HEK293T (cell line): ENCODE measurements at regions not wholly inside any gene's neighbourhood (a gene's known extent, or its start where the extent isn't known, plus 50 kb on each side); places are given as distances from the start of the nearest gene placed in this dataset.

Experiments
- CTCF ChIA-PET: fragments of 350-600 bp; formaldehyde crosslinking; extraction: SDS; loops from one replicate; lab custom pipeline; 2021; ENCODE audit warnings: antibody characterized with exemption, inconsistent platforms; lab: Yijun Ruan, JAX
- POLR2A ChIA-PET: fragments of 350-600 bp; formaldehyde crosslinking; extraction: SDS; loops from one replicate; lab custom pipeline; 2020; ENCODE audit warnings: antibody characterized with exemption, inconsistent platforms; lab: Yijun Ruan, JAX
- DNase-seq: peaks from one replicate; pipeline ENCODE4 v3.0.0; 2012; ENCODE audit warnings: mixed read lengths; ENCODE audit errors: extremely low spot score
- ARNT ChIP-seq: fragments of 450-650 bp; IDR thresholded peaks from 2 replicates; pipeline ENCODE4 v1.6.1; 2017; ENCODE audit warnings: mild to moderate bottlenecking
- BHLHE40 ChIP-seq: fragments of 450-650 bp; IDR thresholded peaks from 2 replicates; pipeline ENCODE4 v1.6.1; 2016; ENCODE audit warnings: mild to moderate bottlenecking, moderate library complexity, borderline replicate concordance
- CTBP1 ChIP-seq: fragments of 450-650 bp; IDR thresholded peaks from 2 replicates; pipeline ENCODE4 v1.6.1; 2016; ENCODE audit warnings: borderline replicate concordance
- ELF4 ChIP-seq: fragments of 450-650 bp; IDR thresholded peaks from 2 replicates; pipeline ENCODE4 v1.6.1; 2017; ENCODE audit warnings: antibody characterized with exemption
- FOXA1 ChIP-seq: fragments of 450-650 bp; IDR thresholded peaks from 2 replicates; pipeline ENCODE4 v1.6.1; 2016; ENCODE audit warnings: mild to moderate bottlenecking
- FOXK2 ChIP-seq: fragments of 450-650 bp; IDR thresholded peaks from 2 replicates; pipeline ENCODE4 v1.6.1; 2016; ENCODE audit warnings: mild to moderate bottlenecking
- FOXM1 ChIP-seq: fragments of 450-650 bp; IDR thresholded peaks from 2 replicates; pipeline ENCODE4 v1.6.1; 2017; ENCODE audit warnings: mild to moderate bottlenecking, borderline replicate concordance
- HDGF ChIP-seq: fragments of 450-650 bp; IDR thresholded peaks from 2 replicates; pipeline ENCODE4 v1.6.1; 2017; ENCODE audit warnings: antibody characterized with exemption, borderline replicate concordance
- L3MBTL2 ChIP-seq: fragments of 450-650 bp; conservative IDR thresholded peaks from 2 replicates; pipeline ENCODE4 v1.6.1; 2016; ENCODE audit warnings: mild to moderate bottlenecking
- LEF1 ChIP-seq: fragments of 450-650 bp; IDR thresholded peaks from 2 replicates; pipeline ENCODE4 v1.6.1; 2017; ENCODE audit warnings: mild to moderate bottlenecking, borderline replicate concordance
- NFRKB ChIP-seq: fragments of 450-650 bp; IDR thresholded peaks from 2 replicates; pipeline ENCODE4 v1.6.1; 2016; ENCODE audit warnings: mild to moderate bottlenecking, moderate library complexity
- PKNOX1 ChIP-seq: fragments of 450-650 bp; IDR thresholded peaks from 2 replicates; pipeline ENCODE4 v1.6.1; 2016
- SP1 ChIP-seq: fragments of 450-650 bp; IDR thresholded peaks from 2 replicates; pipeline ENCODE4 v1.6.1; 2017
- SUZ12 ChIP-seq: fragments of 450-650 bp; IDR thresholded peaks from 2 replicates; pipeline ENCODE4 v1.6.1; 2016; ENCODE audit warnings: mild to moderate bottlenecking
- TARDBP ChIP-seq: fragments of 450-650 bp; IDR thresholded peaks from 2 replicates; pipeline ENCODE4 v1.6.1; 2016
- ZNF384 ChIP-seq: fragments of 450-650 bp; IDR thresholded peaks from 2 replicates; pipeline ENCODE4 v1.6.1; 2016

DNA sequence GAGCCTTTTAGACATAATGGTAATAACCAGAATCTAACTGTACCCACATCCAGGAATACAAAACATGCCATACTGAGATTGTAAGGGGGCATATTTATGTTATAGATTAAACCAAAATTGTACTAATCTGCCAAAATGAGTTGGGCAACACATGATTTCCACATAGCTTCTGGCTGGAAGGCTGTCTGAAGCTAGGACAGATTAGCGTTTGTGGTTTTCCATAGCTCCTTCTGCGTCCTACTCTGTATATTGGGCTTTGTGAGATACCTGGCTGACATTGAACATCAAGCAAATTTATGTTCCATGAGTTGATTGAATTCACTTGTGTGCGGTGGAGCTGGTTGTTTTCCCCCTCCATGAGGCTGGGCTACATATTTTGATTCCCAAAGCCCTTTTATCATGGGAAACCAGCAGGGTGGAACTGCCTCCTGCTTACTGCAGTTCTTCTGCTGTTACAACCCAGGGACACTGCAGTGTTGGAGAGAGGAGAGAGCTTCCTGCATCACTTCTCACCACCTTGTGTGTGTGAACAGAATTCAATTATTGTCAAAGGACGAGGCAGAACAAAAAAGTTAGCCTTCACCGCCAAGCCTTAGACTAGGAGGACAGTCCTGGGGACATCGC is 114.9 kb downstream of the C11orf91 start:
- ChIA-PET CTCF (interaction anchor here (0.6 kb wide), 1 partner anchor 10 kb away, joined by 5 read pairs; no protein-coding TSS in a partner anchor), POLR2A (no interaction called here)
- TF ChIP-seq ZNF384 = no peak
- TF ChIP-seq PKNOX1 = no peak
- TF ChIP-seq FOXM1 = no peak
- TF ChIP-seq CTBP1 = no peak
- no peak for TF ChIP-seq ARNT
- TF ChIP-seq ELF4 = no peak
- no peak for TF ChIP-seq SP1
- TF ChIP-seq FOXA1 = no peak
- TF ChIP-seq HDGF = no peak
- TF ChIP-seq LEF1 = no peak
- TF ChIP-seq FOXK2 = no peak
- DNase-seq = no peak

DNA sequence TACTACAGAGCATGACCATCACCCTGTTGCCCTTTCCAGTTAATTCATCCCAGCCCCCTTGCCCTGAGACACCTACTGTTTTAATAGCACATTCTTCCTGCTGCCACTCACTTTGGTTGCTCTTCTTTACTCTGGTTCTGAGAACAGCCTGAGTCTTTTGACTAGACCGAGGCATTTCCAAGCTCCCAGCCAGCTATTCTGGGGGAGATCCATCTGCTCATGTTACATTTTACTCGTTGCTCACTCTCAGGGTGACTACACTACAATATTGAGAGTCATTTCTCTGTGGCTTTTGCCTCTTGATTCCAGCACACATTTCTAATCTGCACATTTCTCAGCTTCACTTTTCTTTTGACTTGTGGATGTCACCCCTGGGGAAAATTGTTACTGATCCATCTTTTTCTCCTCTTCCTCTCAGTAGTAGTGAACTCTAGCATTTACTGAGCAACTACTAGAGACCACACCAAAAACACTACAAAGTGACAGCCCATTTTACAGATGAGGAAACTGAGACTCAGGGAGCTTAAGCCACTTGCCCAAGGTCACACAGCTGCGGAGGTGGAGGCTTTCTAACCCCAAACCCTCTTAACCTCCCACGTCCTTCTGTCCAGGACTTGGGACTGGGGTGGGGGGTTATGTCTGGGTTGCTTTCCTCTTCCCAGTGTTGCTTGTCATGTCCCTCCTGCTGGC is 117.8 kb downstream of the C11orf91 start:
- POLR2A ChIA-PET = no interaction called here
- CTCF ChIA-PET = no interaction called here
- TF ChIP-seq TARDBP = no peak
- no peak for TF ChIP-seq L3MBTL2
- TF ChIP-seq BHLHE40 = no peak
- TF ChIP-seq PKNOX1 = no peak
- TF ChIP-seq FOXA1 = no peak
- no peak for TF ChIP-seq NFRKB
- TF ChIP-seq FOXM1 = no peak
- no peak for TF ChIP-seq LEF1
- TF ChIP-seq ZNF384 = no peak
- no peak for TF ChIP-seq ARNT
- no peak for TF ChIP-seq ELF4
- no peak for TF ChIP-seq FOXK2
- no peak for TF ChIP-seq CTBP1
- TF ChIP-seq SP1 = no peak
- TF ChIP-seq SUZ12 = no peak
- no peak for TF ChIP-seq HDGF
- no peak for DNase-seq

DNA sequence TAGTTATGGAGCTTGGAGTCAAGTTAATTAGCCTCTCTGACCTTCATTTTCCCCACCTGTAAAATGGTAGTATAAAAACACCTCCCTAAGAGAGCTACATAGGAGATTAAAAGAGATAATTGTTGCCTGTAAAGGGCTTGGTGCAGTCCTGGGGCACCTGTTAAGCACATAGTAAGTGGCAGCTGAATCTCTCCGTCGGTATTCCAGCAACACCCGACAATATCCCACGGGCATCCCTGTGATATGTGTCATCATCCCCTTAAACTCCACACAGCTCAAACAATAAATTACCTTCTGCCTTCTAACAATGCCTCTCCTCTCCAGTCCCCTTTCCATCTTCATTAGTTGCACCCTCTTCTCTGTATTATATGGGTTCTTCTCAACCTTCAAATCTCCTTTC is 121.5 kb downstream of the C11orf91 start:
- DNase-seq = no peak
- ChIA-PET CTCF (no interaction called here), POLR2A (no interaction called here)
- no peak for TF ChIP-seq SP1
- TF ChIP-seq ELF4 = no peak
- no peak for TF ChIP-seq FOXA1
- TF ChIP-seq L3MBTL2 = no peak
- TF ChIP-seq FOXM1 = no peak
- no peak for TF ChIP-seq ZNF384
- TF ChIP-seq CTBP1 = no peak
- no peak for TF ChIP-seq NFRKB
- TF ChIP-seq LEF1 = no peak
- no peak for TF ChIP-seq SUZ12
- no peak for TF ChIP-seq PKNOX1
- no peak for TF ChIP-seq ARNT
- TF ChIP-seq TARDBP = no peak
- TF ChIP-seq FOXK2 = no peak
- TF ChIP-seq HDGF = no peak
- no peak for TF ChIP-seq BHLHE40

DNA sequence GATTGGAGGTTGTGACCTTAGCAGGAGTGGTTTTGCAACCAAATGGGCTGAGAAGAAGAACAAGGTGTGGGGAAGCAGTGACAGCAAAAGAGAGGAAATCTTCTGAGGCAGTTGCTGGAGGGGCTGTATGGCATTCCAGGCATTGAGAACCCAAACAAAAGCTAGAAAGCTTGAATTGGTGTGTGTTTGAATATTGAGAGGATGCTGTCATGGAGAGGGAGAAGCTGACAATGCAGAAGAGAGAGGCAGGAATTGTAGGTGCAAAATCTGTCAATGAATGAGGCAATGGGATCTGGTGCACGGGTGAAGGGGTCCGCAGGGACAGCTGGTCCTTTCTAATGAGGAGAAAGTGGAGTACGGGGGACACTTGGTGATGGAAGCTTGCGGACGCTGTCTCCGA is 123.4 kb downstream of the C11orf91 start:
- CTCF ChIA-PET = no interaction called here
- POLR2A ChIA-PET = no interaction called here

GRCh38 chr11:33575311-33575710 is 125.3 kb downstream of the C11orf91 start:
- TF ChIP-seq PKNOX1 (no peak), ELF4 (no peak)
- POLR2A ChIA-PET = no interaction called here
- no peak for DNase-seq
- CTCF ChIA-PET = no interaction called here

More for the DNA sequence above, 123.4 kb downstream of the C11orf91 start:
- DNase-seq = no peak
- TF ChIP-seq NFRKB = no peak
- TF ChIP-seq ARNT = no peak
- TF ChIP-seq FOXA1 = no peak
- TF ChIP-seq ZNF384 = no peak
- no peak for TF ChIP-seq FOXK2
- TF ChIP-seq FOXM1 = no peak
- no peak for TF ChIP-seq TARDBP
- TF ChIP-seq CTBP1 = no peak

- POLR2A ChIA-PET = no interaction called here
- TF ChIP-seq HDGF (no peak), TARDBP (no peak), ZNF384 (no peak), CTBP1 (no peak), SP1 (no peak), L3MBTL2 (no peak), SUZ12 (no peak), BHLHE40 (no peak), PKNOX1 (no peak), NFRKB (no peak), ELF4 (no peak), FOXK2 (no peak), LEF1 (no peak), FOXM1 (no peak), FOXA1 (no peak), ARNT (no peak)
- CTCF ChIA-PET = no interaction called here
- DNase-seq = no peak
Measured at GRCh38 chr11:33574331-33574730, 126.3 kb downstream of the C11orf91 start.
